ENCODE measurements at regions not wholly inside any gene's neighbourhood (a gene's known extent, or its start where the extent isn't known, plus 50 kb on each side); places are given as distances from the start of the nearest gene placed in this dataset.

- ATAC-seq (replicated peaks) (no peak), DNase-seq (no peak)
- Mint-ChIP-seq H3K9me3 (peaks cover 0 to 6% of the 10 kb centered on the region in 2 donors), H3K4me1 (ENCODE audit: low read depth in 2 of 2) (no peaks in the 10 kb centered on the region), H3K27ac (no peak overlapping the region), H3K27me3 (no peaks in the 10 kb centered on the region), H3K4me3 (no peak overlapping the region), H3K36me3 (ENCODE audit: insufficient read depth) (no peaks in the 10 kb centered on the region)
Observed at GRCh38 chr5:118614731-118615456, 373.5 kb downstream of the DTWD2 start.

GRCh38 chr5:118611332-118611945, 376.9 kb downstream of the DTWD2 start:
- Mint-ChIP-seq H3K9me3 (peaks cover 0 to 6% of the 10 kb centered on the region in 2 donors), H3K36me3 (ENCODE audit: insufficient read depth) (no peaks in the 10 kb centered on the region), H3K27me3 (no peaks in the 10 kb centered on the region), H3K4me1 (ENCODE audit: low read depth in 2 of 2) (no peaks in the 10 kb centered on the region), H3K4me3 (no peak overlapping the region), H3K27ac (no peak overlapping the region)
- ATAC-seq (replicated peaks) = no peak
- no peak for DNase-seq

- ATAC-seq (replicated peaks) (no peak), DNase-seq (no peak)
- no peak overlapping the region for H3K27ac Mint-ChIP-seq
- H3K4me1 Mint-ChIP-seq (ENCODE audit: low read depth in 2 of 2) = no peaks in the 10 kb centered on the region
- H3K36me3 Mint-ChIP-seq (ENCODE audit: insufficient read depth) = no peaks in the 10 kb centered on the region
- no peak overlapping the region for H3K4me3 Mint-ChIP-seq
- no peaks in the 10 kb centered on the region for H3K27me3 Mint-ChIP-seq
- H3K9me3 Mint-ChIP-seq = peaks cover 0 to 6% of the 10 kb centered on the region in 2 donors
Observed at GRCh38 chr5:118606940-118607339, 381.4 kb downstream of the DTWD2 start.

- no peak for ATAC-seq (replicated peaks)
- DNase-seq = no peak
- Mint-ChIP-seq H3K4me3 (no peak overlapping the region), H3K4me1 (ENCODE audit: low read depth in 2 of 2) (no peaks in the 10 kb centered on the region), H3K36me3 (ENCODE audit: insufficient read depth) (no peaks in the 10 kb centered on the region), H3K9me3 (peaks cover 0 to 6% of the 10 kb centered on the region in 2 donors), H3K27me3 (no peaks in the 10 kb centered on the region), H3K27ac (no peak overlapping the region)
Observed at GRCh38 chr5:118605761-118606160, 382.6 kb downstream of the DTWD2 start.

GRCh38 chr5:118604106-118604505, 384.2 kb downstream of the DTWD2 start:
- Mint-ChIP-seq H3K9me3 (peaks cover 0 to 6% of the 10 kb centered on the region in 2 donors), H3K27me3 (no peaks in the 10 kb centered on the region), H3K4me1 (ENCODE audit: low read depth in 2 of 2) (no peaks in the 10 kb centered on the region), H3K36me3 (ENCODE audit: insufficient read depth) (no peaks in the 10 kb centered on the region), H3K4me3 (no peak overlapping the region), H3K27ac (no peak overlapping the region)
- DNase-seq (no peak), ATAC-seq (replicated peaks) (no peak)

- H3K36me3 Mint-ChIP-seq (ENCODE audit: insufficient read depth) = no peaks in the 10 kb centered on the region
- no peak overlapping the region for H3K4me3 Mint-ChIP-seq
- no peak for DNase-seq
- no peak overlapping the region for H3K27ac Mint-ChIP-seq
- H3K9me3 Mint-ChIP-seq = peaks cover 0 to 6% of the 10 kb centered on the region in 2 donors
- H3K4me1 Mint-ChIP-seq (ENCODE audit: low read depth in 2 of 2) = no peaks in the 10 kb centered on the region
- H3K27me3 Mint-ChIP-seq = no peaks in the 10 kb centered on the region
- ATAC-seq (replicated peaks) = no peak
Observed at GRCh38 chr5:118603278-118603677, 385.1 kb downstream of the DTWD2 start.

GRCh38 chr5:118598311-118598710, 390.0 kb downstream of the DTWD2 start:
- H3K27ac Mint-ChIP-seq = no peak overlapping the region
- no peaks in the 10 kb centered on the region for H3K27me3 Mint-ChIP-seq
- no peaks in the 10 kb centered on the region for H3K36me3 Mint-ChIP-seq (ENCODE audit: insufficient read depth)
- no peaks in the 10 kb centered on the region for H3K4me1 Mint-ChIP-seq (ENCODE audit: low read depth in 2 of 2)
- peaks cover 0 to 5% of the 10 kb centered on the region in 2 donors for H3K9me3 Mint-ChIP-seq
- H3K4me3 Mint-ChIP-seq = no peak overlapping the region
- DNase-seq (no peak), ATAC-seq (replicated peaks) (no peak)

GRCh38 chr5:118597543-118597942, 390.8 kb downstream of the DTWD2 start:
- no peaks in the 10 kb centered on the region for H3K9me3 Mint-ChIP-seq
- no peak overlapping the region for H3K27ac Mint-ChIP-seq
- no peaks in the 10 kb centered on the region for H3K27me3 Mint-ChIP-seq
- H3K4me3 Mint-ChIP-seq = no peak overlapping the region
- H3K4me1 Mint-ChIP-seq (ENCODE audit: low read depth in 2 of 2) = no peaks in the 10 kb centered on the region
- ATAC-seq (replicated peaks) (no peak), DNase-seq (no peak)
- H3K36me3 Mint-ChIP-seq (ENCODE audit: insufficient read depth) = no peaks in the 10 kb centered on the region

- no peak for DNase-seq
- Mint-ChIP-seq H3K27ac (no peak overlapping the region), H3K4me1 (ENCODE audit: low read depth in 2 of 2) (no peaks in the 10 kb centered on the region), H3K4me3 (no peak overlapping the region), H3K9me3 (no peaks in the 10 kb centered on the region), H3K27me3 (no peaks in the 10 kb centered on the region), H3K36me3 (ENCODE audit: insufficient read depth) (no peaks in the 10 kb centered on the region)
- ATAC-seq (replicated peaks) = no peak
Observed at GRCh38 chr5:118596255-118596654, 392.1 kb downstream of the DTWD2 start.

- DNase-seq (no peak), ATAC-seq (replicated peaks) (no peak)
- no peaks in the 10 kb centered on the region for H3K27me3 Mint-ChIP-seq
- no peak overlapping the region for H3K4me3 Mint-ChIP-seq
- H3K4me1 Mint-ChIP-seq (ENCODE audit: low read depth in 2 of 2) = no peaks in the 10 kb centered on the region
- no peaks in the 10 kb centered on the region for H3K36me3 Mint-ChIP-seq (ENCODE audit: insufficient read depth)
- H3K9me3 Mint-ChIP-seq = peaks cover 0 to 7% of the 10 kb centered on the region in 2 donors
- H3K27ac Mint-ChIP-seq = no peak overlapping the region
Observed at GRCh38 chr5:118593003-118593328, 395.4 kb downstream of the DTWD2 start.

- ATAC-seq (replicated peaks) (no peak), DNase-seq (no peak)
- peaks cover 0 to 10% of the 10 kb centered on the region in 2 donors for H3K9me3 Mint-ChIP-seq
- no peak overlapping the region for H3K4me3 Mint-ChIP-seq
- no peaks in the 10 kb centered on the region for H3K27me3 Mint-ChIP-seq
- no peaks in the 10 kb centered on the region for H3K36me3 Mint-ChIP-seq (ENCODE audit: insufficient read depth)
- H3K27ac Mint-ChIP-seq = no peak overlapping the region
- H3K4me1 Mint-ChIP-seq (ENCODE audit: low read depth in 2 of 2) = no peaks in the 10 kb centered on the region
Observed at GRCh38 chr5:118592229-118593002, 395.9 kb downstream of the DTWD2 start.

- ATAC-seq (replicated peaks) (no peak), DNase-seq (no peak)
- Mint-ChIP-seq H3K4me3 (no peak overlapping the region), H3K27me3 (no peaks in the 10 kb centered on the region), H3K4me1 (ENCODE audit: low read depth in 2 of 2) (no peaks in the 10 kb centered on the region), H3K9me3 (peaks cover 0 to 21% of the 10 kb centered on the region in 2 donors), H3K27ac (no peak overlapping the region), H3K36me3 (ENCODE audit: insufficient read depth) (no peaks in the 10 kb centered on the region)
Observed at GRCh38 chr5:118590806-118591205, 397.5 kb downstream of the DTWD2 start.

- H3K9me3 Mint-ChIP-seq = peaks cover 6 to 7% of the 10 kb centered on the region in 2 donors
- no peak for ATAC-seq (replicated peaks)
- H3K27me3 Mint-ChIP-seq = no peaks in the 10 kb centered on the region
- peaks cover 2% of the 10 kb centered on the region for H3K36me3 Mint-ChIP-seq (ENCODE audit: insufficient read depth)
- H3K4me3 Mint-ChIP-seq = no peak overlapping the region
- H3K27ac Mint-ChIP-seq = no peak overlapping the region
- no peak for DNase-seq
- no peaks in the 10 kb centered on the region for H3K4me1 Mint-ChIP-seq (ENCODE audit: low read depth in 2 of 2)
Observed at GRCh38 chr5:118580949-118581348, 407.4 kb downstream of the DTWD2 start.

GRCh38 chr5:118578093-118578492, 410.3 kb downstream of the DTWD2 start:
- peaks cover 2% of the 10 kb centered on the region for H3K36me3 Mint-ChIP-seq (ENCODE audit: insufficient read depth)
- no peak overlapping the region for H3K4me3 Mint-ChIP-seq
- no peaks in the 10 kb centered on the region for H3K4me1 Mint-ChIP-seq (ENCODE audit: low read depth in 2 of 2)
- peaks cover 11 to 14% of the 10 kb centered on the region in 2 donors for H3K9me3 Mint-ChIP-seq
- H3K27me3 Mint-ChIP-seq = no peaks in the 10 kb centered on the region
- DNase-seq (no peak), ATAC-seq (replicated peaks) (no peak)
- no peak overlapping the region for H3K27ac Mint-ChIP-seq
